ENCODE measurements at regions not wholly inside any gene's neighbourhood (a gene's known extent, or its start where the extent isn't known, plus 50 kb on each side); places are given as distances from the start of the nearest gene placed in this dataset.

GRCh38 chr21:41601573-41602368 is 93.8 kb upstream of the TMPRSS2 start:
- no peak overlapping the region for H3K4me3 ChIP-seq (ENCODE audit: extremely low read depth in 1 of 4, insufficient read depth in 2 of 4, low read depth in 3 of 4, low read length in 4 of 4)
- POLR2A ChIA-PET (ENCODE audit: partially characterized antibody), result no interaction called here
- CTCF ChIA-PET (ENCODE audit: partially characterized antibody), result interaction anchor here (1.0 to 3.1 kb wide), 8 partner anchors 8 to 556 kb away, joined by 3 to 19 read pairs (median 4); no protein-coding TSS in a partner anchor

More at GRCh38 chr21:41601573-41602368, 93.8 kb upstream of the TMPRSS2 start:
- no peaks in the 10 kb centered on the region for H3K36me3 ChIP-seq (ENCODE audit: control insufficient read depth in 2 of 4, insufficient read depth in 4 of 4, low read length in 3 of 4)
- H3K9ac ChIP-seq (replicated peaks in 1 of 4; ENCODE audit: extremely low read depth in 1 of 4, low read depth in 3 of 4, low read length in 3 of 4), result no peak overlapping the region
- no peaks in the 10 kb centered on the region for H3K79me2 ChIP-seq (ENCODE audit: control insufficient read depth in 1 of 2, insufficient read depth in 2 of 2, low read length in 2 of 2)
- no peak overlapping the region for H3K56ac ChIP-seq (replicated peaks; ENCODE audit: insufficient read length, low read depth, low read length)
- H3K14ac ChIP-seq (ENCODE audit: insufficient read length), result no peak overlapping the region
- H3K18ac ChIP-seq (ENCODE audit: extremely low read depth, low read length), result no peak overlapping the region
- no peak overlapping the region for H2AK5ac ChIP-seq (ENCODE audit: low read depth, low read length)
- no peak overlapping the region for H3K4ac ChIP-seq (replicated peaks; ENCODE audit: insufficient read length, low read depth, low read length)
- H4K5ac ChIP-seq (ENCODE audit: insufficient read length, low read depth, low read length), result no peak overlapping the region
- peaks cover 0 to 15% (median 7%) of the 10 kb centered on the region in 4 experiments; a peak in 4 of 7 replicates for H3K4me1 ChIP-seq (replicated peaks in 1 of 4; ENCODE audit: control insufficient read depth in 3 of 4, insufficient read depth in 4 of 4, low read length in 3 of 4)
- H2BK120ac ChIP-seq (replicated peaks; ENCODE audit: low read depth, low read length), result no peak overlapping the region
- DNase-seq (ENCODE audit: low read depth in 1 of 2, low spot score in 2 of 2), result no peak
- H4K8ac ChIP-seq (ENCODE audit: extremely low read depth, insufficient read depth, low read length), result no peak overlapping the region
- no peaks in the 10 kb centered on the region for H4K20me1 ChIP-seq (replicated peaks in 1 of 2; ENCODE audit: control insufficient read depth in 1 of 2, insufficient read depth in 2 of 2, low read length in 2 of 2)
- no peak overlapping the region for H3K4me2 ChIP-seq (ENCODE audit: insufficient read depth in 1 of 2, low read depth in 2 of 2, low read length in 2 of 2)
- WGBS, 2 experiments (ENCODE audit: extremely low coverage in 1 of 2, insufficient coverage in 1 of 2, insufficient read length in 1 of 2, insufficient replicate concordance in 2 of 2, low coverage in 1 of 2, low lambda C conversion rate in 2 of 2, missing lambda C conversion rate in 1 of 2), result 86% methylated on average over 10 of the region's 11 CpGs; no CpG with 5 or more reads in 1 of the 2 experiments
- H4K91ac ChIP-seq (replicated peaks; ENCODE audit: insufficient read length, low read length), result no peak overlapping the region
- no peaks in the 10 kb centered on the region for H3K27me3 ChIP-seq (replicated peaks in 1 of 4; ENCODE audit: control insufficient read depth in 3 of 4, extremely low read depth in 1 of 4, insufficient read depth in 3 of 4, low read length in 3 of 4)
- TF ChIP-seq KDM1A (IDR thresholded peaks at IDR 0.05; ENCODE audit: borderline replicate concordance, low read length) (peak; percentile 54; the same call in 1 of the 2 replicates), NANOG (IDR thresholded peaks at IDR 0.05; ENCODE audit: insufficient read depth, low read depth, low read length, poor library complexity, severe bottlenecking) (no peak), RXRA (IDR thresholded peaks at IDR 0.05; ENCODE audit: insufficient read depth, low read depth, low read length) (no peak), RBBP5 (IDR thresholded peaks at IDR 0.05; ENCODE audit: borderline replicate concordance, low read depth, low read length) (no peak), CREB1 (IDR thresholded peaks at IDR 0.05) (no peak)
- no peak overlapping the region for H2BK12ac ChIP-seq (ENCODE audit: low read depth, low read length)
- H3K27ac ChIP-seq (ENCODE audit: low read depth, low read length), result no peak overlapping the region
- H3K23ac ChIP-seq (ENCODE audit: insufficient read length), result no peak overlapping the region
- no peaks in the 10 kb centered on the region for H3K23me2 ChIP-seq (ENCODE audit: low read depth, low read length)
- no peaks in the 10 kb centered on the region for H3K79me1 ChIP-seq (ENCODE audit: low read depth, low read length)
- no peak overlapping the region for H2BK20ac ChIP-seq (ENCODE audit: low read length)
- no peak overlapping the region for H2BK5ac ChIP-seq (ENCODE audit: low read depth, low read length)
- H3K9me3 ChIP-seq (ENCODE audit: insufficient read depth in 2 of 2, low read depth in 1 of 2, low read length in 1 of 2), result no peaks in the 10 kb centered on the region
- H2AFZ ChIP-seq (ENCODE audit: low read length), result no peak overlapping the region
- no peak for FAIRE-seq
- no peak overlapping the region for H2BK15ac ChIP-seq (ENCODE audit: low read length)

All from H1 (cell line).